Activated CD8-positive, alpha-beta memory T cell treated with anti-CD3 and anti-CD28 coated beads, Interleukin-2, amount 50 U/mL, for 24 hours (primary cell): ENCODE measurements at regions not wholly inside any gene's neighbourhood (a gene's known extent, or its start where the extent isn't known, plus 50 kb on each side); places are given as distances from the start of the nearest gene placed in this dataset.

Experiments
- DNase-seq: peaks from one replicate; pipeline ENCODE4 v3.0.0-alpha.2; 2020; ENCODE audit errors: extremely low read depth

DNA sequence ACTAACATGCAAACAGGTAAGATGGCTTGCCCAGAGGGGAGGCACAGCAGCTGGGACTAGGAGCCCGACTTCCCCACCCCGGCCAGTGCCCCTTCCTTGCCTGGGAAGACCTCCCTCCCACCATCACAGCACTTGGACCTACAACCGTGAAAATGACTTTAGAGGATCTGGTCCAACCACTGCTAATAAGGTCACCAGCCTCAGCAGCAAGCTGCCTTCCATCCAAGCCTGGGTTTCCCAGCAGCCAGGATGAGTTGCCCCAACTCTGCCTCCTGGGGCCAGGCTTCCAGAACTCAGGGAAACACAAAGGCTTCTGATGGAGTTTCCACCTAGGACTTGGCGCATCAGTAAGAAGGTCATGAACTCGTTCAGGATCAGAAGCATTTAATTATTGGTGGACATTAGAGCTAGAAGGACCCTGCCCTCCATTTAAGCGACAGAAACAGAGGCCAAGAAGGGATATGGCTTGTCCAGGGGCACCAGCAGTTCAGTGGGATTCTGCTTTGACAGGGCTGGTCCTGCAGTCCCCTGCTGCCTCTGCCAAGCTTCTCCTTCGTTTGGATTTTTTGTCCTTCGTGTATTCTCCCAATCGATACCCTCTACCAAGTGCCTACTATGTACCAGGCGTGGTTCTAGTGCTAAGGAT lies 403.0 kb upstream of the ID2 start:
- DNase-seq = no peak

DNA sequence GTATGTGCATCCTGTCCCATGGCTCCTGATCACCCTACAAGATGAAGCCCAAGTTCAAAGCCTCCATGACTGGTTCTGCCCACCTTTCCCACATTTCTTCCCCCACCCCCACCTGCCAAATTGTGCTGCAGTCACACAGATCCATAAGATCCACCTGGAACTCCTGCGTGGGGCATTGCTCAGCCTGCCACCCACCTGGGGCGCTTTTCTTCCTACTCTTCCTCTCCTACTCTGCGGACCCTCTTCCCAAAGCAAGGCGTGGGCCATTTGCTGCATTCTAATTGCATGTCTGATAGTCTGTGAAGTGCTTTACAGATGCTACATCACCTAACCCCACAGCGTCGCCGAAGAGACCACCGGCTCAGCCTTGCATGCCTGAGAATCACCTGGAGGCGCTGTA lies 402.4 kb upstream of the ID2 start:
- DNase-seq = no peak

DNA sequence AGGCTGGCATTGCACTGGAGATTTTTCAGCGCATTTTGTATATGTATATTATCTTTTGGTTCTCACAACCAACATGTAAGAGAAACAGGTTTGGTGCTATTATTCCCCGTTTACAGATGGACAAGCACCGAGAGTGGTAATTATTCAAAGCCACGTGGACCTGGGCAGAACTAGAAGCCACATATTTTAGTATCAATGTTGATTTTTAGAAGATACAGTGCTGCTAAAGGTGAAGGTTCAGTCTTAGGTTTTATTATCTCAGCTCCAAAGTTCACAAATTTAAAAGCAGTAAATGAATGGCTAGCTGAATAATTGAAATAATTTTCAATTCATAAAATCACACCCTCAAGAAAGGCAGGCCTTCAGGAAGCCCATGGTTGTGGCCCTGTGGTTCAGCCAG lies 400.6 kb upstream of the ID2 start:
- no peak for DNase-seq

DNA sequence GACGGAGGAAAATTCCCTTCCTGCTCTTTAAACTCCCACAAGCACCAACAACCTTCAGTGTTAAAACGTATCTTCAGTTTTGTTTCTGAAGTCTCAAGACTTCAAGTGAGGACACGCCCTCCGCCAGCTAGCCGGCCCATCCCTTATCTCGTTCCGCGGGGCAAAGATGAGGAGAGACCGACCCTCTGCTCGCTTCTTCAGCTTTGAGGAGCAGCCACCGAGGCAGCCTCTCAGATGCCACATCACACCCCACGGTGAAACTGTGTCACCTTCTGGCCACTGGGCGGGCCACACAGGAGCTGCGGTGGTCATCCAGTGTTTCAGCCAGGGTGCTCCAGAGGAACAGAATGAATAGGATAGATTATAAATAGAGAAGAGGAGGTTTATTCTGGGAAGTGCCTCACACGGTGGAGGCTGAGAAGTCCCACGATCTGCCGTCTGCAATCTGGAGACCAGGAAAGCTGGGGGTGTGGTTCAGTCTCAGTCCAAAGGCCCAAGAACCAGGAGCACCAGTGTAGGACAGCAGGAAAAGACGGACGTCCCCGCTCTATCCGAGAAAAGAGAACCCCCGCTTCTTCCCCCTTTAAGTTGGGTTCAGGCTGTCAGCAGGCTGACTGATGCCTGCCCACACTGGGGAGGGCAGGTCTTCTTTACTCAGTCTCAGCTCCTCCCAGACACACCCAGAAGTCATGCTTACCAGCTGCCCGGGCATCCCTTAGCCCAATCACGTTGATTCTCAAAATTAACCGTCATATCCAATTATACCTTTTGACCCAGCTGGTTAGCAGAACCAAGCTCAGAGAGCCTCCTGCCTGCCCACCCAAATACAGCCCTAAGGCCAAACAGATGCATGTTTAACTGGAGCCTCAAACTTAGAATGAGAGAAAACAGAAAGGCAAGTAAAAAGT lies 399.7 kb upstream of the ID2 start:
- DNase-seq = no peak

DNA sequence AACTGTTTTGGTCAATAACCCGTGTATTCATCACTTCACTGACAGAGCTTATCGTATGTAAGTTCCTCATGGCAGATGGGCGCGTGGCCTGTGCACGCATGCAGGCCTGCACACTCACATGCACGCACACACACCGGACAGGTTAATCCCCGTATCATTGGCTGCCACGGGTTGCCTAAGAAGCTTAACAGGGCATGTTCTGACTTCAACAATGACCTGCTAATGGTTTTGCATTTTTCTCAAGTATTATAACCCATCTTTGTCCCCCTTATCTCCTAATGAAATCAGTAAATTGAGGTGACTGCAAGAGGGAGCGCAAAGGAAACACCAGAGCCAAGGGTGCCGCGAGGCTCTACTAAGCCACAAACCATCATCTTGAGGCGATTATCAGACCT lies 399.0 kb upstream of the ID2 start:
- no peak for DNase-seq

DNA sequence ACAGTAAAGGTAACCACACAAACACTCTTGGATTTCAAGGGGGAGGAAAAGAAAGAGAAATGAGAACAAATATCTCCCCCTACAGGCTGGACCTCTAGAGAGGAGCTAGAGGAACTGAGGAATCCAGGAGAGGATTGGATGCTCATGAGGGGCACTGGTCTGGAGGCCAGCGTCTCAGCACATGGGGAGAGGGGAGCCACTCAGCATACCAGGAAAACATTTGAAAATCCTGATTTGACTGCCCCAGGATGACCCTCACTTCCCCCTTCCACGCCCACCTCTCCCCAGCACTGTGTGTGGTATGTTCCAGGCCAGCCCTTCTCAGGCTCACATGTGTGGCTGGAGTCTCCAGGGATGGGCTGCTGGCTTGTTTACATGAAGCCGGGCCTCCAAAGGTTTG lies 396.8 kb upstream of the ID2 start:
- DNase-seq = no peak

DNA sequence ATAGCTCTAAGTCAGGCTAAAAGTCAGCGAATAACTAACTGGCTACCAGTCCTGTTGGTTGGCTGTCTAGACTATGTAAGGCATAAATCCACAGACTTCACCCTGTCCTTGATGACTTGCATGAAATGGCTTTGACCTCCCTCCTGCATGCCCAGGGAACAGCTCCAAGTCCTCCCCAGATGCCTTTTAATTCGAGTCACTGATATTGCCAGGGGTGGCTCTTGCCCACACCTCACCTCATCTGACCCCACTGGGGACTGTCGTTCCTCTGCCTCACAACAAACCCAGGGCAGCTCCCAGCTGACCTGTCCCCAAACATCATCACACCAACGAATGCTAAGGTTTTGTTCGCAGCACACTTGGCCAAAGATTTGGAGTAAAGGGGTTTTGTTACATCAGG lies 396.0 kb upstream of the ID2 start:
- DNase-seq = no peak

DNA sequence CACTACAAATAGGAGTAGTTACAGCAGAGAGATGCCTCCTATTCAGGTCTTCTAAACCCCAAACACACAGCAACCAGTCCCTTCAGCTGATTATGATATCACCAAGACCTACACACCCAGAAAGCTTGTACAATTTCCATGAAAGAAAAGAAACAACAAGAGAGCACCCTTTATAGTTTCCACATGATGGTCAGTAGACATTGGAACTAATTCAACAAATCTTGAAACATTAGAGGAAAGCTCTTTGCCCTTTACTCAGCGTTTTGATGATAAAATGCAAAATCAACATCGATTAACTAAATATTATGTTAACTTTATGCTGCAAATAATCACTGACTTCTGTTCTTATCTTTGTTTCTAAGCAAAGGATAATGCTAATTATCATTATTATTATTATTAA lies 393.6 kb upstream of the ID2 start:
- no peak for DNase-seq

DNA sequence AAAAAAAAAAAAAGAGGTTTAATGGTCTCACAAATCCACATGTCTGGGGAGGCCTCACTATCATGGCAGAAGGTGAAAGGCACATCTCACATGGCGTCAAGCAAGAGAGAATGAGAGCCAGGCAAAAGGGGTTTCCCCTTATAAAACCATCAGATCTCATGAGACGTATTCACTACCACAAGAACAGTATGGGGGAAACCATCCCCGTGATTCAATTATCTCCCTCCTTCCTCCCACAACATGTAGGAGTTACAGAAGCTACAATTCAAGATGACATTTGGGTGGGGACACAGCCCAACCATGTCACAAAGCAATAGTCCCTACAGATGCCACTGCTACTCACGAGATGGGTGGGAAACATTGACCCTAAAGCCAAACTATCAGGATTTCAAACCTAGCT lies 392.7 kb upstream of the ID2 start:
- no peak for DNase-seq

DNA sequence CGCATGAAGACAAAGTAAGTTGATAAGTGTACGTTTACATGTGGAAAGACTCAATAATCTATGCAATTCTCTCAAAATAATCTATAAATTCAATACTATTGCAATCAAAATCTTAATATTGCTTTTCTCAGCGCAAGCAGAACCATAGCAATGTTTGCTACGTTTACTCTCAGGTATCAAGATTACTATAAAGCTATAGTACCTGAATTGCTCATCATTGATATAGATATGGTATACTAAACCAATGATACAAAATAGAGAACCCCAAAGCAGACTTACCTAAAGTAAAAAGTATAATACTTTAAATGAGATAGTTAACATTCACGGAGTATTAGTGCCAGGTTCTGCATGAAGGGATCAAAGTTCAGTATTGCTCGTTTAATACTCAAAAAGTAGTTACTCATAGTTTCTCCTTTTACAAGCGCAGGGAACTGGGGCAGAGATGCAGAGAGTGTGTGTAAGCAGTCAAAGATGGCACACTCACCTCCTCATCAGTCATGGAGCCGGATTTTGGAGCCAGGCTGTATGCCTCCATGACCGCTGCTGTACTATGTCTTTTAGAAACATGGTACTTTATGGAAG lies 391.0 kb upstream of the ID2 start:
- no peak for DNase-seq

DNA sequence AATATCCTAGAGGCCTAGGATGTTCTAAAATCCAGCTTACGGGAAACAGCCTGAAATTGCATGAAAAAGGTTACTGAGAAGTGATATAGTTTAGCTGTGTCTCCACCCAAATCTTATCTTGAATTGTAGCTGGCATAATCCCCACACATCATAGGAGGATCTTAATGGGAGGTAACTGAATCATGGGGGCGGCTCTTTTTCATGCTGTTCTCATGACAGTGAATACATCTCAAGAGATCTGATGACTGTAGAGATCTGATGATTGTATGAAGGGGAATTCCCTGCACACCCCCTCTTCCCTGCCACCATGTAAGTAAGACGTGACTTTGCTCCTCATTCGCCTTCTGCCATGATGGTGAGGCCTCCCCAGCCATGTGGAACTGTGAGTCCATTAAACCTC lies 385.6 kb upstream of the ID2 start:
- no peak for DNase-seq

DNA sequence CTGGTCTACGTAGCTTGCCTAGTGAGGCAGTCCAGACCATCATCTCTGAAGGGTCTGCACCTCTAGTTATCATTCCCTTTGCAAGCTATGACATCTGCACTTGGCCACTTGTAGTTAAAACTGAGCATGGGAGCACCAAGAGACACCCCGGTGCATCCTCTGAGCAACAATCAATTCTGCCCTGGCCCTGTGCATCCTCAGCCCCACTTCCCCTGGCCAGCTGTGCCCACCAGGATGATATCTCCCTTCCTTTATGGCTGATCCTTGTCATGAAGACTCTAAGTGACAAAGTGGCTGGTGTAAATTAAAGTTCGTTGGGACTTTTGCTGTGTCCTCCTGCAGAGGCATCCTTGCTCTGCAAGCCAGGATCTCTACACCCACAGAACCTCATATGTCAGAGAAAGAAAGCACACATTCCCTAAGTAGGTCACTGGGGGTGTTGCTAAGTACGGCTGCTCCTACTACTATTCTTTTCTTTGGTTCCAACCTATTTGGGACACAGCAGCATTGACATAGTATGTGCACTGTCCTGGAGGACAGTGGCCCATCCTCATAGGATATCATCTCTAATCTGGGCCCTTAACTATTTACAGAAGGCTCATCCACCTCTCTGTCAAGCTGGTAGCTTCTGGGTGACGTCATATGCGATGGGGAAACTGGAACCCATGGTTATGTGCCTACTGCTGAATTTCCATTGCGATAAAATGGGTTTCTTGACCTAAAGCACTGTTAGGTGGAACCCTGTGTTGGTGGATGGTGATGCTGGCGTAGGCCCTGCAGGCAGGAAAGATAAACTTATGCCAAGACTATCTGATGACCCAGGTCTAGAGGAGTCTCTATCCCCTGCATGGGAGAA lies 384.3 kb upstream of the ID2 start:
- no peak for DNase-seq

DNA sequence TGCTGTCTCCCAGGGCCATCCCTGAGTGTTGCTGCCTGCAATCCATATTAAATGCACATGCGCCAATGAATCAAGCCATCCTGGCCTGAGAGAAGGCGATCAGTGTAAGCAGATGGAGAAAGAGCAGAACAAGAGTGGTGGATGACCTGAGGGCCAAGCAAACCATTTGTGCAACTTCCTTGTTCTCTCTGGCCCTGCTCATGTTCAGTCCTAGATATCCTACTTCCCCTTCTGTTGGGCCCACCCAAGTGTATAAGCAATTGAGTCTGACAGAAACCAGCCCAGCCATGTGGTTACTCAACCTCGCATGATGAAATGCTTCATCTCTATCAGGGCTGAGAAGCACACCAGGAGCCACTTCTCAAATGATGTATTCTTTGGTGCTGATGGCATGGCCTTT lies 383.1 kb upstream of the ID2 start:
- DNase-seq = no peak

DNA sequence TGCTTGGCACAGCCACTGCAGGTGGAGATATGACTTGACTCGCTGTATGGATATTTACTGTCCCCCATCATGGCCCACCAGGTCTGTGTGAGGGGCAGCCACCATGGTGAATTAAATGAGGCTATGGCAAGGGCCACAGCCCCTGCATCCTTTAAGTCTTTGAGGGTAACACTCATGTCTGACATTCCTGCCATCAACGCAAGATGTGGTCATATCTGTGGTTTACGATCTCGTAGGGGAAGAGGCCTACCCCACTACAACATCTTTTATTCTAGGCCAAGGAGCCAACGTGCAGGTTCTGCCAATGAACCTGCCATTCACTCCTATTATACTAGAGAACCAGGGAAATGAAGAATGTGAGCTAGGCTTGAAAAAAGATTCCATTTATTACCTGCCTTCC lies 381.6 kb upstream of the ID2 start:
- DNase-seq = no peak

DNA sequence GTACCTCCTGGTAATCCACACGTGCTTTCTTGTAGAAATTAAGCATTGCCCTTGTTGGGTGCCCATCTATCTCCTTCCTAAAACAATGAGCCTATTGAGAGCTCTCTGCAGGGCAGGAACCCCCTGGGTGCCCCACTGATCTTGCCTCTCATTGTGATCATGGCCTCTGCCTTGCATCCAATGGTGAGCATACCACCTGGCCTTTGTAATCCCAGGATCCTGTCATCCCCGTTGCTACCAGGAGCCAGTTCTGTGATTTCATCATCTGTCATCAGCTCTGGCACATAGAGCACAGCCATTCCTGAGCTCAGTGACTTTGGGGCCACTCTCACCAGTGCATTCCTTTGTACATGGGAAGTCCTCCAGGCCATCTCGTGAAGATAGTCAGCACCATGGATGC lies 381.0 kb upstream of the ID2 start:
- DNase-seq = no peak

DNA sequence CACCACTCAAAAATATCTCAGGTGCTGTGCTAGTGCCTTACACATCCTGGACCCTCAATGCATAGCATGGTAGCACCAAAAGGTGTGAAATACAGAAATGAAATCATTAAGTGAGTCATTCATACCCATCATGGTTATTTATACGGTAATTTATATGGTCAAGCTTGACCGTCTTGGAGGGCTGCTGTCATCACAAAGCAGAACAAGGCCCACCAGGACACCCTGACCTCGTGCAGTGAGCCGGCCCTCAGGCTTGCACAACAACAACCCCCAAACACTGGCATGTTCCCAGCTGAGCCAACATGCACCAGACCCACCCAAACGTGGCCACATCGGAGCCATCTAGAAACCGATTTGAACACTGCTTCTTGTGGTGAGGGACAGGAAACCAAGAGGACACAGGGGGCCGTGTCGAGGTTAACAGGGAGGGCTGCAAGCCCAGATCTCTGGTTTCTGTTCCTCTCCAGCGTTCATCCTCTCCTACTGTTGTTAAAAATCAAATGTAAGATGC lies 378.5 kb upstream of the ID2 start:
- DNase-seq = peak; percentile 54

DNA sequence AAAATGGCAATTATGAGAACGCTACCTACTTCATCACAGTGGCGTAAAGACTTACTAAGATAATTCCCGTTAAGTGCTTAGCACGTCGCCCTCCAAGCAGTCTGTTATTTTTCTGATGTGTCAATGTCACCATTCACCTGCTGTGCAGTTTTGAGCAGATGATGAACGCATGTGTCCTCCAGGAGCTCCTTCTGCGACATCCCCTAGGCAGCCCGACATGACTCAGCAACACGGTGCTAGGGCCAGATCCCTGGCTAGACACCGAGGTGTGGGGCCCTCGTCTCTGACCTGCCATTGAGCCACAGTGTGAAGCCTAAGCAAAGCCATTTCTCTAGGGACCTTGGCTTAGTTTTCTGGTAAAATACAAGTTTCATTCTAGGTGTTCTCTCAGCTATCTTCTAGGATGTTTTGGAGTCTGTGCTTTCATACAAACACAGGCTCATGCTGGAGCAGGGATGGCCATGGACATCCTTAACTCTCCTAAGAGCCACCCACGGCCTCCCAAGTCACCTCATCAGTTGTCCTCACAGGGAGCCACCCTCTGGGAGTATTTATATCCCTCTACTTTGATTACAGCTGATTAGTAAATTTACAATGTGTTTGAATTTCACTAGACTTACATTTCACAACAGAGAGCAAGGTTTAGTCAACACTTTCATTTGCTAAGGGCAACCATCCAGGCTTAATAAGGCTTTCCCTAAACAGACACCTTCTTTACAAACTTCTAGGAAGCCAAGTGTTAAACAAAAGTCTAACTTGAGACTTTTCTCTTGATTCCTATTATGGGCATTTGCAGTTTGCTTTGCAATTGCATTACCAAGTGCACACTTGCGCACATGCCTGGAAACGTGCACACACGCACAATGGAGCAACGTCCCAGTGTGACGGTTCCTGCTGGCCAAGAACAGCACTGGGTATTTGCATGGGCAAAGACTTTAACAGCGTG lies 376.8 kb upstream of the ID2 start:
- DNase-seq = no peak

DNA sequence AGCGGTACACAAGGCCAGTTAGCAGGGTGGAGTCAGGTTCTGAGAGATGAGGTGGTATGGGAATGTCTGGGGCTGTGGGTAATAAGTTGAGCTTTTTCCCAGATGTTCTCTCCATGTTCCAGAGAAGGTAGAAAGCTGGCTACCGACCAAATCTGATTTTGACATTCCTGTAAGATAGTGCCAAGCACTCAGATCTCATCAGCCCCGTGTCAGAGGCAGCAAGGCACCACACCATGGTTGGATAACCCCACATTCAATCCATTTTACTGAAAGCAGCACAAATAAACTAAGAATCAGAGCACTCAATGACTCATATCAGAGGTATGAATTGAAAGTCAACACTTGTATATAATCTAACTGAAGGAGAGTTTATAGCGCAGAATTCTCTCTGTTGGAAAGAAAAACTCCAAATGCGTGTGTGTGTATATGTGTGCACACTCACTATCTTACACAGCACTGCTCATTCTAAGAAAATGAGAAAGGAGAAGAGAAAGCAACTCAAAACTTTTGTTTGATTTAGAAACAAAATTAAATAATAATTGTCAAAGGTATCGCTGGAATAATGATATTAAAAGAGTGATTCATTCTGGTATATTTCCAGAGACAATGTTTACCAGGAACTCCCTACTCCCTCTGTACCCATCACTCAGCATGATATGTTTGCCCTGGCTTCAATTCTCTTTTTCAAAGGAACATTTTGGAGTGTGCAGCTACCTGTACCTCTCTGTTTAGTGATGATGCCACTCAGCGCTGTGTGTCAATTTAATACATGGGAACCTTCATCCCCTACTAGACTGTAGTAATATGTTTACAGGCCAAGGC lies 375.1 kb upstream of the ID2 start:
- DNase-seq = no peak

DNA sequence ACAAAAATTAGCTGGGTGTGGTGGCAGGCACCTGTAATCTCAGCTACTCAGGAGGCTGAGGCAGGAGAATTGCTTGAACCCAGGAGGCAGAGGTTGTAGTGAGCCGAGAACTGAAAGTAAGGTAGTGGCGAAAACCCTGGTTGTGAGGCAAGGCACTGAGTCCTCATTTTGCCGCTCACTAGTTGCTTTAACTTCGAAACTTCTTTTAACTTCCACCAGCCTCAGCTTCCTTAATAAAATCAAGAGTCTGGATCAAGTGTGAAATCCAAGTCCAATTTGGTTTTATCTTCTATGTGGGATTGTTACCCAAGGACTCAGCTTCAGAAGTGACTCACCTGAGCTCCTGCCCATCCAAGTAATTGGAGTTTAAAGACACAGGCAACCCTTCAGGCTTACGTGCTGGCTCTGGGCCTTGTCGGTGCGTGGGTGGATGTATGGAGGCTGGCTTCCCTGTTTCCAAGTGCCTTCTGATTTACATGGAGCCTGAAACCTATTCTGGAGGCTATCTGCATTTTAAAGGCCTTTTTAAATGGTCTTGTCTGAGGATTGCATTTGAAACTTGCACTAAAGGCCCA lies 374.2 kb upstream of the ID2 start:
- DNase-seq = no peak

DNA sequence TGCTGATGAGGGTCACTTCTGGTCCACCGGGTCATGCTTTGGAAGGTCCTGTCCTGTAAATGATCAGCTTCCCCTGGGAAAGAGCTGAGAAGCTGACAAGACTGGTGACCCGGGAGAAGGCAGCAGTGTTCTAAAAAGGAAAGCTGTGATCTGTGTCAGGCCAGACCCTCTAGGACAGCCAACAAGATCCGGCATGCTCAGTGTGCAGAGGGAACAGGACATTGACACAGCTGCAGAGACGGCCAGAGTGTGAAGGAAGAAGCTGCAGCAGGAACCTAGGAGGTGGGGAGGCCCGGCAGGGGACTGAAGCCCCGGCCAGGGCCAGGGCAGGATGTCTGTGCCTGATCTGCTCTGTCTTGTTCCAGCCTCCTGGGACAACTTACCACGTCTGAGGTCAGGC lies 372.7 kb upstream of the ID2 start:
- no peak for DNase-seq
